ENCODE measurements at regions not wholly inside any gene's neighbourhood (a gene's known extent, or its start where the extent isn't known, plus 50 kb on each side); places are given as distances from the start of the nearest gene placed in this dataset.

DNA sequence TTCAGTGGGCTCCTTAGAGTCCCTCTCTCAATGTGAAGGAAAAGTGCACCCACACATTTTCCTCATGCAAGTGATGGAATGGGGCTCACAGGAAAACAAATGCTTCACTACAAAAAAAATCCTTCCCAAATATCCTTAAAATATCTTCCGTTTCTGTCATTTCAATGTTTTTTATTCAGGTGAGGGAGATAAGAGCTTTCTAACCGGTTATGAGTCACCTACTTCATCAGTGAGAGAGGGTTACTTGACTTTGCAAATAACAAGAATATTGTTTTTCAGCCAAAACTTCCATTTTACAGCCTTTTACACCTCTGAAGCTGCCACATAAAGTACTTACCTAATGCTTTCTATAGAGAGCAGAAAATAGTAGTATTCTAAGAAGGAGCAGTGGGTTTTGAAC is 98.3 kb upstream of the CD55 start:
- Histone ChIP-seq H2AFZ (ENCODE audit: low read length) (no peak overlapping the region), H3K9ac (ENCODE audit: low read length) (no peak overlapping the region)

DNA sequence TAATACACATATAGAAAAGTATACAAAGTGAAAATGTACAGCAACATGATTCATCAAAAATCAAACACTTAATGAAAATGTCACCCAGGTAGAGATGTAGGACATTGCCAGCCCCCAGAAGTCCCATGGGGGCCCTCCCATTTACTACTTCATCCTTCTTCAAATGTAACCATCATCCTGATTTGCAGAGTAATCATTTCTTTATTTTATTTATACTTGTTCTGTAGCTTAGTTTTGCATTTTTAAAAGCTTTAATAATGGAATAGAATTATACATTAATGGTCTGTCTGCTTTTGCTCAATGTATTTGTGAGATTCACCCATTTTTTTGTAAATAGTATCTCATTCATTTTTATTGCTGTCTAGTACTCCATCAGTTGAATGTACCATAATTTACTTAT is 96.8 kb upstream of the CD55 start:
- no peak overlapping the region for H3K4me2 ChIP-seq (ENCODE audit: low read length)
- H3K9ac ChIP-seq (ENCODE audit: low read length), result no peak overlapping the region
- H3K79me2 ChIP-seq (ENCODE audit: insufficient read depth, low read length), result no peaks in the 10 kb centered on the region
- no peaks in the 10 kb centered on the region for H3K36me3 ChIP-seq (ENCODE audit: insufficient read depth, low read length)
- H3K27ac ChIP-seq (ENCODE audit: low read depth, low read length, poor library complexity, severe bottlenecking), result no peak overlapping the region
- no peaks in the 10 kb centered on the region for H3K4me1 ChIP-seq (ENCODE audit: insufficient read depth, low read length, severe bottlenecking)
- H3K27me3 ChIP-seq (ENCODE audit: insufficient read depth, low read length), result no peaks in the 10 kb centered on the region
- H3K4me3 ChIP-seq (ENCODE audit: low read depth, low read length, poor library complexity, severe bottlenecking), result no peak overlapping the region
- no peak overlapping the region for H2AFZ ChIP-seq (ENCODE audit: low read length)
- H4K20me1 ChIP-seq (ENCODE audit: insufficient read depth, low read length), result no peaks in the 10 kb centered on the region
- no peaks in the 10 kb centered on the region for H3F3A ChIP-seq (ENCODE audit: insufficient read depth, low read length)
- H3K9me3 ChIP-seq (ENCODE audit: low read length), result no peaks in the 10 kb centered on the region
- H3K9me2 ChIP-seq (ENCODE audit: low read depth, low read length), result no peaks in the 10 kb centered on the region
- TF ChIP-seq, protein P1, sequence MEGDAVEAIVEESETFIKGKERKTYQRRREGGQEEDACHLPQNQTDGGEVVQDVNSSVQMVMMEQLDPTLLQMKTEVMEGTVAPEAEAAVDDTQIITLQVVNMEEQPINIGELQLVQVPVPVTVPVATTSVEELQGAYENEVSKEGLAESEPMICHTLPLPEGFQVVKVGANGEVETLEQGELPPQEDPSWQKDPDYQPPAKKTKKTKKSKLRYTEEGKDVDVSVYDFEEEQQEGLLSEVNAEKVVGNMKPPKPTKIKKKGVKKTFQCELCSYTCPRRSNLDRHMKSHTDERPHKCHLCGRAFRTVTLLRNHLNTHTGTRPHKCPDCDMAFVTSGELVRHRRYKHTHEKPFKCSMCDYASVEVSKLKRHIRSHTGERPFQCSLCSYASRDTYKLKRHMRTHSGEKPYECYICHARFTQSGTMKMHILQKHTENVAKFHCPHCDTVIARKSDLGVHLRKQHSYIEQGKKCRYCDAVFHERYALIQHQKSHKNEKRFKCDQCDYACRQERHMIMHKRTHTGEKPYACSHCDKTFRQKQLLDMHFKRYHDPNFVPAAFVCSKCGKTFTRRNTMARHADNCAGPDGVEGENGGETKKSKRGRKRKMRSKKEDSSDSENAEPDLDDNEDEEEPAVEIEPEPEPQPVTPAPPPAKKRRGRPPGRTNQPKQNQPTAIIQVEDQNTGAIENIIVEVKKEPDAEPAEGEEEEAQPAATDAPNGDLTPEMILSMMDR (IDR thresholded peaks at IDR 0.05; ENCODE audit: low read length), result no peak
- TF ChIP-seq EZH2 (IDR thresholded peaks at IDR 0.05; ENCODE audit: borderline replicate concordance, low read length), result no peak

More for the DNA sequence above, 98.3 kb upstream of the CD55 start:
- no peaks in the 10 kb centered on the region for H3K36me3 ChIP-seq (ENCODE audit: insufficient read depth, low read length)
- H3K9me3 ChIP-seq (ENCODE audit: low read length), result no peaks in the 10 kb centered on the region
- no peaks in the 10 kb centered on the region for H3K27me3 ChIP-seq (ENCODE audit: insufficient read depth, low read length)
- no peaks in the 10 kb centered on the region for H3K79me2 ChIP-seq (ENCODE audit: insufficient read depth, low read length)
- no peak overlapping the region for H3K4me3 ChIP-seq (ENCODE audit: low read depth, low read length, poor library complexity, severe bottlenecking)
- no peaks in the 10 kb centered on the region for H4K20me1 ChIP-seq (ENCODE audit: insufficient read depth, low read length)
- no peak overlapping the region for H3K4me2 ChIP-seq (ENCODE audit: low read length)
- no peak for TF ChIP-seq EZH2 (IDR thresholded peaks at IDR 0.05; ENCODE audit: borderline replicate concordance, low read length)
- TF ChIP-seq, protein P1 (IDR thresholded peaks at IDR 0.05; ENCODE audit: low read length), result no peak
- H3K27ac ChIP-seq (ENCODE audit: low read depth, low read length, poor library complexity, severe bottlenecking), result no peak overlapping the region
- no peaks in the 10 kb centered on the region for H3F3A ChIP-seq (ENCODE audit: insufficient read depth, low read length)
- no peaks in the 10 kb centered on the region for H3K9me2 ChIP-seq (ENCODE audit: low read depth, low read length)
- H3K4me1 ChIP-seq (ENCODE audit: insufficient read depth, low read length, severe bottlenecking), result no peaks in the 10 kb centered on the region

- Histone ChIP-seq H4K20me1 (ENCODE audit: insufficient read depth, low read length) (no peaks in the 10 kb centered on the region), H3K9me2 (ENCODE audit: low read depth, low read length) (no peaks in the 10 kb centered on the region), H3K79me2 (ENCODE audit: insufficient read depth, low read length) (no peaks in the 10 kb centered on the region), H2AFZ (ENCODE audit: low read length) (no peak overlapping the region), H3K27ac (ENCODE audit: low read depth, low read length, poor library complexity, severe bottlenecking) (no peak overlapping the region), H3K9me3 (ENCODE audit: low read length) (no peaks in the 10 kb centered on the region), H3K4me2 (ENCODE audit: low read length) (no peak overlapping the region), H3K4me1 (ENCODE audit: insufficient read depth, low read length, severe bottlenecking) (no peaks in the 10 kb centered on the region), H3K27me3 (ENCODE audit: insufficient read depth, low read length) (no peaks in the 10 kb centered on the region), H3F3A (ENCODE audit: insufficient read depth, low read length) (no peaks in the 10 kb centered on the region), H3K36me3 (ENCODE audit: insufficient read depth, low read length) (no peaks in the 10 kb centered on the region), H3K4me3 (ENCODE audit: low read depth, low read length, poor library complexity, severe bottlenecking) (no peak overlapping the region), H3K9ac (ENCODE audit: low read length) (no peak overlapping the region)
- no peak for TF ChIP-seq EZH2 (IDR thresholded peaks at IDR 0.05; ENCODE audit: borderline replicate concordance, low read length)
- TF ChIP-seq, protein P1 (IDR thresholded peaks at IDR 0.05; ENCODE audit: low read length), result no peak
Measured at GRCh38 chr1:207227131-207227630, 94.3 kb upstream of the CD55 start.

Measured in OCI-LY1 (cell line).